ENCODE measurements at regions not wholly inside any gene's neighbourhood (a gene's known extent, or its start where the extent isn't known, plus 50 kb on each side); places are given as distances from the start of the nearest gene placed in this dataset.

GRCh38 chr2:138182250-138182936 is 218.1 kb downstream of the HNMT start:
- no peak for DNase-seq (ENCODE audit: low read depth)
- TF ChIP-seq, protein P1, sequence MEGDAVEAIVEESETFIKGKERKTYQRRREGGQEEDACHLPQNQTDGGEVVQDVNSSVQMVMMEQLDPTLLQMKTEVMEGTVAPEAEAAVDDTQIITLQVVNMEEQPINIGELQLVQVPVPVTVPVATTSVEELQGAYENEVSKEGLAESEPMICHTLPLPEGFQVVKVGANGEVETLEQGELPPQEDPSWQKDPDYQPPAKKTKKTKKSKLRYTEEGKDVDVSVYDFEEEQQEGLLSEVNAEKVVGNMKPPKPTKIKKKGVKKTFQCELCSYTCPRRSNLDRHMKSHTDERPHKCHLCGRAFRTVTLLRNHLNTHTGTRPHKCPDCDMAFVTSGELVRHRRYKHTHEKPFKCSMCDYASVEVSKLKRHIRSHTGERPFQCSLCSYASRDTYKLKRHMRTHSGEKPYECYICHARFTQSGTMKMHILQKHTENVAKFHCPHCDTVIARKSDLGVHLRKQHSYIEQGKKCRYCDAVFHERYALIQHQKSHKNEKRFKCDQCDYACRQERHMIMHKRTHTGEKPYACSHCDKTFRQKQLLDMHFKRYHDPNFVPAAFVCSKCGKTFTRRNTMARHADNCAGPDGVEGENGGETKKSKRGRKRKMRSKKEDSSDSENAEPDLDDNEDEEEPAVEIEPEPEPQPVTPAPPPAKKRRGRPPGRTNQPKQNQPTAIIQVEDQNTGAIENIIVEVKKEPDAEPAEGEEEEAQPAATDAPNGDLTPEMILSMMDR (IDR thresholded peaks at IDR 0.05; ENCODE audit: control insufficient read depth, insufficient read depth, low read depth, low read length, missing control alignments) = no peak
- H3K4me3 ChIP-seq (ENCODE audit: control insufficient read depth, low read depth, low read length) = no peak overlapping the region

DNA sequence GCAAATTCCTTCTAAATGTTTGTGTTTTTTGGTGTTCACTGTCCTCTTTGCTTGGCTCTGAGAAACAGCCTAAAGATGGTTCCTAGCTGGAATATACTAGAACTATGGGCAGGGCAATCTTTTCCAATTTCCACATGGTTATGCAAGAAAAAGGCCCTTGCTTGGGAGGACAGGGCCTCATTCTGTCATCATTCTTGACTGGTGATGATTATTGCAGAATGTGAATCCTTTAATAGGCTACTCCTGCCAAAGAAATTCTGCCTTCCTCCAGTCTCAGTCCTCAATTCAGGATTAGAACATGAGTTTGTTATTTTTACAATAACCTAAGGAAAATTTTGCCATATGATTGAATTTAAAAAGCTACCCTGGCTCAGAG is 218.7 kb downstream of the HNMT start:
- no peak overlapping the region for H3K4me3 ChIP-seq (ENCODE audit: control insufficient read depth, low read depth, low read length)
- peak; percentile 14 for DNase-seq (ENCODE audit: low read depth)
- TF ChIP-seq, protein P1 (IDR thresholded peaks at IDR 0.05; ENCODE audit: control insufficient read depth, insufficient read depth, low read depth, low read length, missing control alignments) = no peak

GRCh38 chr2:138183705-138184104 is 219.4 kb downstream of the HNMT start:
- H3K4me3 ChIP-seq (ENCODE audit: control insufficient read depth, low read depth, low read length) = no peak overlapping the region
- no peak for DNase-seq (ENCODE audit: low read depth)
- TF ChIP-seq, protein P1 (IDR thresholded peaks at IDR 0.05; ENCODE audit: control insufficient read depth, insufficient read depth, low read depth, low read length, missing control alignments) = no peak

GRCh38 chr2:138184428-138184827 is 220.2 kb downstream of the HNMT start:
- TF ChIP-seq, protein P1 (IDR thresholded peaks at IDR 0.05; ENCODE audit: control insufficient read depth, insufficient read depth, low read depth, low read length, missing control alignments) = no peak
- H3K4me3 ChIP-seq (ENCODE audit: control insufficient read depth, low read depth, low read length) = no peak overlapping the region

GRCh38 chr2:138185827-138186226 is 221.6 kb downstream of the HNMT start:
- H3K4me3 ChIP-seq (ENCODE audit: control insufficient read depth, low read depth, low read length) = no peak overlapping the region
- TF ChIP-seq, protein P1 (IDR thresholded peaks at IDR 0.05; ENCODE audit: control insufficient read depth, insufficient read depth, low read depth, low read length, missing control alignments) = no peak

More at GRCh38 chr2:138184428-138184827, 220.2 kb downstream of the HNMT start:
- no peak for DNase-seq (ENCODE audit: low read depth)

GRCh38 chr2:138187221-138187620 is 222.9 kb downstream of the HNMT start:
- H3K4me3 ChIP-seq (ENCODE audit: control insufficient read depth, low read depth, low read length) = no peak overlapping the region
- no peak for DNase-seq (ENCODE audit: low read depth)
- TF ChIP-seq, protein P1 (IDR thresholded peaks at IDR 0.05; ENCODE audit: control insufficient read depth, insufficient read depth, low read depth, low read length, missing control alignments) = no peak

More at GRCh38 chr2:138185827-138186226, 221.6 kb downstream of the HNMT start:
- no peak for DNase-seq (ENCODE audit: low read depth)

Measured in AG09309 (cell line).